Sigmoid colon (tissue), 6 donors: ENCODE measurements at regions not wholly inside any gene's neighbourhood (a gene's known extent, or its start where the extent isn't known, plus 50 kb on each side); places are given as distances from the start of the nearest gene placed in this dataset.

Experiments used
- DNase-seq: peaks from one replicate; pipeline ENCODE4 v3.0.0-alpha.2; 2019
- H3K27ac ChIP-seq, 4 donors: fragments of 200-600 bp; sonication (generic); one replicate each; pipeline ENCODE4 v1.5.1; 2016 to 2019; ENCODE audit warnings: mild to moderate bottlenecking in 1 of 4
- H3K27me3 ChIP-seq, 3 donors: fragments of 200-600 bp; sonication (generic); one replicate each; pipeline ENCODE4 v1.5.1; 2019; ENCODE audit warnings: mild to moderate bottlenecking in 1 of 3
- H3K36me3 ChIP-seq, 4 donors: fragments of 200-600 bp; sonication (generic); one replicate each; pipeline ENCODE4 v1.5.1; 2016 to 2019
- H3K4me1 ChIP-seq, 4 donors: fragments of 200-600 bp; sonication (generic); one replicate each; pipeline ENCODE4 v1.5.1; 2017 to 2019
- H3K4me3 ChIP-seq, 4 donors: fragments of 200-600 bp; sonication (generic); one replicate each; pipeline ENCODE4 v1.5.1; 2017 to 2019; ENCODE audit warnings: mild to moderate bottlenecking in 2 of 4, moderate library complexity in 1 of 4
- H3K9me3 ChIP-seq, 4 donors: fragments of 200-600 bp in 3 of 4; sonication (generic) in 3 of 4; one replicate each; pipeline versions ENCODE4 v1.5.1 to v1.6.1; 2013 to 2019
- CTCF ChIP-seq, 4 experiments: fragments of 450-650 bp in 3 of 4; fragments of 200-600 bp in 1 of 4; IDR thresholded peaks; one replicate each; pipeline ENCODE4 v1.5.1; 2016 to 2019; ENCODE audit warnings: antibody characterized with exemption in 4 of 4, mild to moderate bottlenecking in 3 of 4, moderate library complexity in 2 of 4
- EP300 ChIP-seq, 4 donors: sonication (generic); formaldehyde crosslinking; IDR thresholded peaks; one replicate each; pipeline ENCODE4 v1.6.1; 2017; ENCODE audit warnings: antibody characterized with exemption in 4 of 4
- POLR2A ChIP-seq, 2 donors: fragments of 450-650 bp; IDR thresholded peaks; one replicate each; pipeline ENCODE4 v1.6.1; 2016; ENCODE audit warnings: antibody characterized with exemption in 2 of 2, mild to moderate bottlenecking in 2 of 2, moderate library complexity in 2 of 2
- POLR2AphosphoS5 ChIP-seq, 4 donors: sonication (generic); formaldehyde crosslinking; IDR thresholded peaks; one replicate each; pipeline ENCODE4 v1.6.1; 2017; ENCODE audit warnings: antibody characterized with exemption in 4 of 4
- WGBS, 2 donors: extraction: QIAGEN DNeasy Blood & Tissue Kit; methylation state at CpG; one replicate each; pipeline ENCODE4 v1.1.7; 2013; 5-methylcytosine and 5-hydroxymethylcytosine counted together
- intact Hi-C: fragments of 100-400 bp; cut with DNase I; formaldehyde crosslinking; loops from one replicate; pipeline ENCODE4 v1.15.1; 2023
- donor health status: healthy with polysubstance abuse.
- donor health status: healthy.

GRCh38 chr13:64855506-64855905 lies 2374.6 kb downstream of the PCDH9 start:
- Histone ChIP-seq H3K4me3 (no peak overlapping the region), H3K27ac (no peak overlapping the region), H3K9me3 (no peaks in the 10 kb centered on the region), H3K27me3 (no peaks in the 10 kb centered on the region), H3K36me3 (no peaks in the 10 kb centered on the region), H3K4me1 (no peaks in the 10 kb centered on the region)
- DNase-seq: no peak
- intact Hi-C loops: no loop called here
- TF ChIP-seq POLR2A (IDR thresholded peaks at IDR 0.05) (no peak), POLR2AphosphoS5 (IDR thresholded peaks at IDR 0.05) (no peak), CTCF (IDR thresholded peaks at IDR 0.05) (no peak), EP300 (IDR thresholded peaks at IDR 0.05) (no peak)

GRCh38 chr13:64850017-64850416 lies 2380.1 kb downstream of the PCDH9 start:
- no peak for TF ChIP-seq POLR2AphosphoS5 (IDR thresholded peaks at IDR 0.05)
- no peak for TF ChIP-seq CTCF (IDR thresholded peaks at IDR 0.05)
- TF ChIP-seq EP300 (IDR thresholded peaks at IDR 0.05): no peak
- no peak for TF ChIP-seq POLR2A (IDR thresholded peaks at IDR 0.05)
- no peak for DNase-seq
- no peak overlapping the region for H3K27ac ChIP-seq
- no peaks in the 10 kb centered on the region for H3K36me3 ChIP-seq
- intact Hi-C loops: no loop called here
- no peaks in the 10 kb centered on the region for H3K27me3 ChIP-seq
- no peak overlapping the region for H3K4me3 ChIP-seq
- no peaks in the 10 kb centered on the region for H3K4me1 ChIP-seq
- no peaks in the 10 kb centered on the region for H3K9me3 ChIP-seq

- Histone ChIP-seq H3K27me3 (no peaks in the 10 kb centered on the region), H3K27ac (no peak overlapping the region), H3K4me1 (no peaks in the 10 kb centered on the region), H3K9me3 (no peaks in the 10 kb centered on the region), H3K36me3 (no peaks in the 10 kb centered on the region), H3K4me3 (no peak overlapping the region)
- intact Hi-C loops: no loop called here
- TF ChIP-seq CTCF (IDR thresholded peaks at IDR 0.05) (no peak), POLR2A (IDR thresholded peaks at IDR 0.05) (no peak), POLR2AphosphoS5 (IDR thresholded peaks at IDR 0.05) (no peak), EP300 (IDR thresholded peaks at IDR 0.05) (no peak)
- DNase-seq: no peak
These were observed 2380.9 kb downstream of the PCDH9 start for GRCh38 chr13:64849196-64849595.

GRCh38 chr13:64847767-64848166 lies 2382.4 kb downstream of the PCDH9 start:
- DNase-seq: no peak
- no peaks in the 10 kb centered on the region for H3K4me1 ChIP-seq
- intact Hi-C loops: no loop called here
- H3K36me3 ChIP-seq: no peaks in the 10 kb centered on the region
- no peak overlapping the region for H3K27ac ChIP-seq
- no peak overlapping the region for H3K4me3 ChIP-seq
- 40 to 67% methylated on average over 6 of the region's 6 CpGs for WGBS, 2 donors
- no peak for TF ChIP-seq EP300 (IDR thresholded peaks at IDR 0.05)
- H3K9me3 ChIP-seq: no peaks in the 10 kb centered on the region
- no peaks in the 10 kb centered on the region for H3K27me3 ChIP-seq

GRCh38 chr13:64845110-64845509 lies 2385.0 kb downstream of the PCDH9 start:
- 30 to 49% methylated on average over 1 of the region's 1 CpG for WGBS, 2 donors
- Histone ChIP-seq H3K36me3 (no peaks in the 10 kb centered on the region), H3K27me3 (no peaks in the 10 kb centered on the region), H3K27ac (no peak overlapping the region), H3K4me3 (no peak overlapping the region), H3K4me1 (no peaks in the 10 kb centered on the region), H3K9me3 (no peaks in the 10 kb centered on the region)
- intact Hi-C loops: no loop called here
- TF ChIP-seq POLR2A (IDR thresholded peaks at IDR 0.05) (no peak), CTCF (IDR thresholded peaks at IDR 0.05) (no peak), POLR2AphosphoS5 (IDR thresholded peaks at IDR 0.05) (no peak), EP300 (IDR thresholded peaks at IDR 0.05) (no peak)
- no peak for DNase-seq
